ENCODE measurements at regions not wholly inside any gene's neighbourhood (a gene's known extent, or its start where the extent isn't known, plus 50 kb on each side); places are given as distances from the start of the nearest gene placed in this dataset.

- Mint-ChIP-seq H3K9me3 (ENCODE audit: low read depth) (peaks cover 2% of the 10 kb centered on the region), H3K4me3 (ENCODE audit: low read depth) (no peak overlapping the region), H3K27ac (no peak overlapping the region), H3K4me1 (ENCODE audit: low read depth) (no peaks in the 10 kb centered on the region), H3K27me3 (no peaks in the 10 kb centered on the region), H3K36me3 (ENCODE audit: insufficient read depth) (no peaks in the 10 kb centered on the region)
- DNase-seq (ENCODE audit: low spot score, unreplicated experiment) = no peak
- no peak for TF ChIP-seq CTCF (IDR thresholded peaks at IDR 0.05; ENCODE audit: unreplicated experiment)
Measured at GRCh38 chr21:23020969-23021368, 2022.8 kb downstream of the NCAM2 start.

GRCh38 chr21:23021481-23021880, 2023.3 kb downstream of the NCAM2 start:
- no peak for TF ChIP-seq CTCF (IDR thresholded peaks at IDR 0.05; ENCODE audit: unreplicated experiment)
- Mint-ChIP-seq H3K4me1 (ENCODE audit: low read depth) (no peaks in the 10 kb centered on the region), H3K27me3 (no peaks in the 10 kb centered on the region), H3K36me3 (ENCODE audit: insufficient read depth) (no peaks in the 10 kb centered on the region), H3K4me3 (ENCODE audit: low read depth) (no peak overlapping the region), H3K9me3 (ENCODE audit: low read depth) (peaks cover 2% of the 10 kb centered on the region), H3K27ac (no peak overlapping the region)
- no peak for DNase-seq (ENCODE audit: low spot score, unreplicated experiment)

GRCh38 chr21:23026878-23027277, 2028.7 kb downstream of the NCAM2 start:
- Mint-ChIP-seq H3K9me3 (ENCODE audit: low read depth) (peaks cover 6% of the 10 kb centered on the region), H3K36me3 (ENCODE audit: insufficient read depth) (no peaks in the 10 kb centered on the region), H3K27ac (no peak overlapping the region), H3K4me1 (ENCODE audit: low read depth) (no peaks in the 10 kb centered on the region), H3K4me3 (ENCODE audit: low read depth) (no peak overlapping the region), H3K27me3 (no peaks in the 10 kb centered on the region)
- no peak for DNase-seq (ENCODE audit: low spot score, unreplicated experiment)
- no peak for TF ChIP-seq CTCF (IDR thresholded peaks at IDR 0.05; ENCODE audit: unreplicated experiment)

GRCh38 chr21:23039846-23040245, 2041.6 kb downstream of the NCAM2 start:
- TF ChIP-seq CTCF (IDR thresholded peaks at IDR 0.05; ENCODE audit: unreplicated experiment) = no peak
- no peak overlapping the region for H3K4me3 Mint-ChIP-seq (ENCODE audit: low read depth)

GRCh38 chr21:23045955-23046354, 2047.7 kb downstream of the NCAM2 start:
- DNase-seq (ENCODE audit: low spot score, unreplicated experiment) = no peak
- TF ChIP-seq CTCF (IDR thresholded peaks at IDR 0.05; ENCODE audit: unreplicated experiment) = no peak
- H3K4me3 Mint-ChIP-seq (ENCODE audit: low read depth) = no peak overlapping the region
- H3K27ac Mint-ChIP-seq = no peak overlapping the region
- H3K4me1 Mint-ChIP-seq (ENCODE audit: low read depth) = no peaks in the 10 kb centered on the region
- H3K27me3 Mint-ChIP-seq = no peaks in the 10 kb centered on the region
- no peaks in the 10 kb centered on the region for H3K9me3 Mint-ChIP-seq (ENCODE audit: low read depth)
- no peaks in the 10 kb centered on the region for H3K36me3 Mint-ChIP-seq (ENCODE audit: insufficient read depth)

More at GRCh38 chr21:23039846-23040245, 2041.6 kb downstream of the NCAM2 start:
- Mint-ChIP-seq H3K4me1 (ENCODE audit: low read depth) (no peaks in the 10 kb centered on the region), H3K27me3 (no peaks in the 10 kb centered on the region), H3K27ac (no peak overlapping the region), H3K36me3 (ENCODE audit: insufficient read depth) (no peaks in the 10 kb centered on the region), H3K9me3 (ENCODE audit: low read depth) (no peaks in the 10 kb centered on the region)
- DNase-seq (ENCODE audit: low spot score, unreplicated experiment) = no peak

Measured in progenitor cell of endocrine pancreas (in vitro differentiated cells).